ENCODE measurements at regions not wholly inside any gene's neighbourhood (a gene's known extent, or its start where the extent isn't known, plus 50 kb on each side); places are given as distances from the start of the nearest gene placed in this dataset.
A peak's percentile ranks its signal among the peaks of the same experiment; 100 is the strongest.

DNA sequence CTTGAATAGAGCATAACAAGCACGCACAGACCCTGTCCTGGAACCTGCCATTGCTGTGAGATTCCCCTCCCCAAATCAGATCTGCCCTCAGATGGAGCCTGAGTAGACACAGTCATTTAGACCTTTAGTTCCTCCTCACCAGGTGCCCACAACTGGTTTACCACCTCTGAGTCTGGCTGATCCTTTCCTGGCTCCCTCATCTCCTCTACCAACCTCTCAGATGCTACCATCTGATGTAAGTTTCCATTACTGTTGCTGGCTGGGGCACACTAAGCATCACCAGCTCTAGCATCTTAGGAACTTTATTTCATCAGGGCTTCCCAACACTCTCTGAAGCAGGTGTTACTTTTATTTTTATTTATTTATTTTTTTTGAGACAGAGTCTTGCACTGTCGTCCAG lies 288.3 kb downstream of the TLE3 start:
- no peaks in the 10 kb centered on the region for H3K36me3 Mint-ChIP-seq
- peaks cover 15% of the 10 kb centered on the region for H3K27me3 Mint-ChIP-seq
- no peaks in the 10 kb centered on the region for H3K9me3 Mint-ChIP-seq
- peaks cover 8 to 14% (median 10%) of the 10 kb centered on the region in 3 donors for H3K4me1 Mint-ChIP-seq
- peak overlapping the region in 1 of 4 donors; percentile 43 for H3K4me3 Mint-ChIP-seq
- H3K27ac Mint-ChIP-seq = no peak overlapping the region

DNA sequence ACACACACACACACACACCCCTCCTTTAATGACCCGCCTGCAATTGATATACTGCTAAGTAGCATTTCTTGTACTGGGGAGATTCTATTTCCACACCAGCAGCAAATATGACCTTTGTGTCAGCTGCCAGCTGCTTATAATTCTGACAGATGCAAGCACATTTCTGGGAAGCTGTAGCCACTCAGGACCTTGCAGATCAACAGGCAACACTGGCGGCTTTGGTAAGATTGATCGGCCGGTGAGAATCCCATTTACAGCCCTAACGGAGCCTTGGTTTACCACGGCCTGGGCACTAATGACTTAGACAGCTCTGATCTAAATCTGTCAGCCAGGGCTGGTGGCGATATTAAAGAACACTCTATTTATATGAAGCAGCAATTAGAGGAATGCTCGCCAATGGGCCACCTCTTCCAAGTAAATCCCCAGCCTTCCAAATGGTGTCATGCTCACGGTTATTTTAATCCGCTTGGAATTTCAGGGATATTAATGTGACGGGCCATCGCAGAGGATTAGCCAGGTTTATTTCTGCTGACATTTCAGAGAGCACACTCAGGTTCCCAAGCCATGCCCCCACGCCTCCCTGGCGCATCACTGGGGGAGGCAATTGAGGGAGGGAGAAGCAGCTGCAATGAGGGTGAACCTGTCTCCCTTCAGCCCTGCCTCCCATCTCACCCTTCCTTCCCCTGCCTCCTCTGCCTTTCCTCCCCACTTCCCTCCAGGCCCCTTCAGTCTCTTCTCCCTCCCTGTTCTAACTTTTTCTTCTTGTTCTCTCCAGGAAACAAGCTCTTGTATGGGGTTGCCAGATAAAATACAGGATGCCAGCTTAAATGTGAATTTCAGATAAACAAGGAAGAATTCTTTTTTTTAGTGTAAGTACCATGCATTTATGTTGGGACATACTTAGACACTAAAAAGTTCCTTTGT lies 287.0 kb downstream of the TLE3 start:
- Mint-ChIP-seq H3K36me3 (no peaks in the 10 kb centered on the region), H3K4me1 (peaks cover 8 to 10% (median 9%) of the 10 kb centered on the region in 3 donors), H3K27me3 (peaks cover 17% of the 10 kb centered on the region), H3K9me3 (no peaks in the 10 kb centered on the region), H3K27ac (no peak overlapping the region), H3K4me3 (no peak overlapping the region)

DNA sequence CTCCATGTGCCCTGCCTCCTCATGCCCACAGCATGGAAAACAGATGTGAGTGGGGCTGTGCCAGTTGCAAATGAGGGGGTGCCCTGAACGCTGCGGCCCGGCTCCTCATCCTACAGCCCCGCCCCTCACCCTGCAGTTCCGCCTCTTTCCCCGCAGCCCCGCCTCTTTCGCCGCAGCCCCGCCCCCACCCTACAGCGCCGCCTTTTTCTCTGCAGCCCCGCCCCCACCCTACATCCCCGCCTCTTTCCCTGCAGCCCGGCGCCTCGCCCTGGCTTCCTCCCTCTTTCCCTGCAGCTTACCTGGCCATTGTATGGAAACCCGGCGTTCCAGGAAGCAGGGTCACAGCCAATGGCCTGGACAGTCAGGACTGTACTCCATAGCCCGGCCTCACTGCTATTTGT lies 284.9 kb downstream of the TLE3 start:
- no peaks in the 10 kb centered on the region for H3K9me3 Mint-ChIP-seq
- no peaks in the 10 kb centered on the region for H3K36me3 Mint-ChIP-seq
- no peak overlapping the region for H3K4me3 Mint-ChIP-seq
- H3K27ac Mint-ChIP-seq = no peak overlapping the region
- H3K27me3 Mint-ChIP-seq = peaks cover 15% of the 10 kb centered on the region
- H3K4me1 Mint-ChIP-seq = peaks cover 0 to 5% (median 2%) of the 10 kb centered on the region in 3 donors

DNA sequence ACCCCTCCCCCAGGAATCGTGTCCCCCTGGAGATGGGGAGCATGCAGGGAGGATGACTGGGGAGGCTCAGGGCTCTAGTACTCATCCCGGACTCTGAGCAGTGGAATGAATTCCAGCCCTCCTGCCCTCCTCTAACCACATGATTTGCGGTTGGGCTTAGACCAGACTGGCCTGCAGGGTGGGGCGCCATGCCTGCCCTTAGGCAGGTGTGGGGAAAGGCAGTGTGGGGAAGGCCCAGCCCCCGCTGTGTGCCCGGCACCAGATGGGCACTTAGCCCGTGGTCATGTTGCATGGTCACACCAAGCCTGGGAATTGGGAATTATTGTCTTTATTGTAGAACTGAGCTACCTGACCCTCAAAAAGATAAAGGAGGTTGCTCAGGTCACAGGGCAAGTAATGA lies 283.8 kb downstream of the TLE3 start:
- H3K4me1 Mint-ChIP-seq = peaks cover 0 to 4% (median 2%) of the 10 kb centered on the region in 3 donors
- H3K27ac Mint-ChIP-seq = no peak overlapping the region
- peaks cover 18% of the 10 kb centered on the region for H3K27me3 Mint-ChIP-seq
- H3K9me3 Mint-ChIP-seq = no peaks in the 10 kb centered on the region
- no peak overlapping the region for H3K4me3 Mint-ChIP-seq
- no peaks in the 10 kb centered on the region for H3K36me3 Mint-ChIP-seq

DNA sequence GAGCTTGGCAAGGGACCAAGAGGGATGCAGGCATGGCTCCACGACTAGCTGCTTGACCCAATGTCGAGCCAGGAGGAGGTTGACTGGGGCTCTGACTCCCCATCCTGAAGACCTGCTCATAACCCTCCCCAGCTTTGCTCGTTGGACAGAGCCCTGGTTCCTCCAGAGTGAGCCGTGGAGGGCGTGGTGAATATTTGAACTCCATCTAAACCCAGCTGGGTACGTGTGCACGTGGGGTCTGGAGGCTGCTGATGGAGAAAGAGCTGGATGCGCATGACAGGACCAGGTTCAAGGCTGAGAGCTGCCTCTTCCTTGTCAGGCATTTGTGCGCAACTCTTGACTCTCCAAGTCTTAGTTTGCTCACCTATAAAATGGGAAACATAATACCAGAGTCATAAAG lies 282.8 kb downstream of the TLE3 start:
- peak overlapping the region in 1 of 3 donors; percentile 76 for H3K27ac Mint-ChIP-seq
- H3K4me1 Mint-ChIP-seq = peaks cover 0 to 5% (median 0%) of the 10 kb centered on the region in 3 donors
- no peaks in the 10 kb centered on the region for H3K9me3 Mint-ChIP-seq
- no peaks in the 10 kb centered on the region for H3K36me3 Mint-ChIP-seq
- H3K4me3 Mint-ChIP-seq = peak overlapping the region in 1 of 4 donors; percentile 18
- peaks cover 18% of the 10 kb centered on the region for H3K27me3 Mint-ChIP-seq

DNA sequence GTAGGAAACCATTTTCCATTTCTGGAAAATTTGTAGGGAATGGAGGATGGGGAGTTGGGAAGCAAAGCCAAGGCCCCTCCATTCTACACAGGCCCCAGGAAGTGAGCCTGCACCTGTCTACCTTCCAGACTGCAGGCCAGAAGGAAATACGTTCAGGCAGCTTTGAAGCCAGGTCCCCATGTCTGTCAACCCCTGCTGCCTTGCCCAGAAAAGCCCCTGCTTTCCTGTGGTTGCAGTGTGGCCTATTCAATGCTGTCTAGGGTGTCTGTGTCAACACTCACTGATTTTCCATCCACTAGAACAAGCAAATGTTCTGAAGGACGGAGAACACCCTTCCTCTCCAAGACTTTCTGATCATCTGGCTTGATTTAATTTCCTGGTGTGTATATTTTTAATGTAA lies 281.9 kb downstream of the TLE3 start:
- Mint-ChIP-seq H3K27me3 (peaks cover 17% of the 10 kb centered on the region), H3K36me3 (no peaks in the 10 kb centered on the region), H3K4me1 (peaks cover 0 to 4% (median 0%) of the 10 kb centered on the region in 3 donors), H3K9me3 (no peaks in the 10 kb centered on the region), H3K27ac (no peak overlapping the region), H3K4me3 (no peak overlapping the region)

DNA sequence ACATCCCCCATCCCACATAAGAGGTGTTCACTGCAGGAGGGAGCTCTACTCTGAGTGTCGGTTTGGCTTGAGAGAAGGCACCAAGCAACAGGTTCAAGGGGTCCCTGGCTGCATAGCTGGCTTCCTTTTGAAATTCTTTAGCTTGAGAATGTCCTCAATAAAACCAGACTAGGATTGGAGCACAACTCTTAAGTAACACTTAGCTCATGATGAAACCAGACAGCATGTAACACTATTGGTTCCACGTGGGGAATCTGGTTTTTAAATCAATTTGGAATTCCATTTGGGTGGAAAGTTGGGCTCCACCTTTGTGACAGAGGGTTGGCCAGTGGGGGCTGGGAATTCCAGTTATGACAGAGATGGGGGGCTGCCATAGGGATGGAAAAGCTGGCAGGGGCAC lies 281.2 kb downstream of the TLE3 start:
- Mint-ChIP-seq H3K9me3 (no peaks in the 10 kb centered on the region), H3K27ac (no peak overlapping the region)

DNA sequence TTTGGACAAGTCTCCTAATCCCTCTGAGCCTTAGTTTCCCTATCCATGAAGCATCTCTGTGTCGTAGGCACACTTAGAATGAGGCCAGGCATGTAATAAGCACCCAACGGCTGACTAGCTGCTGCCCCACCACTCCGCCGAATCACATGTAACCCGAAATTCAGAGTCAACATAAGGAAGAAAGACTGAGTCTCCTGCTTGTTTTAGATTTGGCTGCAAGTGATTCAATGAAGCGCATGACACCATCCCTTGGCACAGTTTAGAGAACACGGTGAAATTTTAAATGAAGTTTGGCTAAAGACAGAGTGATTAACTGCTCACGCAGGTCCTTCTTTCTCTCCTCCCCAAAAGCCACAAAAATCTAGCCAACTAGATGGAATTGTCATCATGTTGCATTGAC lies 279.2 kb downstream of the TLE3 start:
- Mint-ChIP-seq H3K36me3 (no peaks in the 10 kb centered on the region), H3K27ac (peak overlapping the region in 1 of 3 donors; percentile 45), H3K27me3 (peaks cover 14% of the 10 kb centered on the region), H3K9me3 (no peaks in the 10 kb centered on the region), H3K4me3 (no peak overlapping the region), H3K4me1 (peaks cover 0 to 6% (median 1%) of the 10 kb centered on the region in 3 donors)

More for the DNA sequence above, 281.2 kb downstream of the TLE3 start:
- H3K4me1 Mint-ChIP-seq = peaks cover 0 to 6% (median 0%) of the 10 kb centered on the region in 3 donors
- no peak overlapping the region for H3K4me3 Mint-ChIP-seq
- H3K27me3 Mint-ChIP-seq = peaks cover 17% of the 10 kb centered on the region
- H3K36me3 Mint-ChIP-seq = no peaks in the 10 kb centered on the region

DNA sequence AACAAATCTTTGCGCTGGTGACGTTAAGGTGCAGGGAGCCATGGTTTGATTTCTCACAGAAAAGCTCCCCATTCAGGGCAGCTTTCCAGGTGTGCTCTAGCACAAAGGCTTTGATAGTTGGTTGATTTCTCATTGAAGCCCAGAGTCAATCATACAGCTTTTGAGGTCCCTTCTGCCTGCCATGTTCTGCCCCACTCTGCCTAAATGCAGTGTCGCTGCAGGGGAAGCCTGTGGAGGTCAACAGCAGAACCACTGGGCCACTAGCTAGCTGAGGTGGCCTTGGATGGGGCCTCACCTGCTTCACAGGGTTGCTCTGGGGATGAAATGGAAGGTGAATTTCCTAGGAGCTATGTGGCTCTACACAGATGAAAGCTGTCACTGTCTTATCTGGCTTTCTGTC lies 278.3 kb downstream of the TLE3 start:
- H3K27ac Mint-ChIP-seq = no peak overlapping the region
- H3K36me3 Mint-ChIP-seq = no peaks in the 10 kb centered on the region
- peaks cover 13% of the 10 kb centered on the region for H3K27me3 Mint-ChIP-seq
- no peak overlapping the region for H3K4me3 Mint-ChIP-seq
- peaks cover 0 to 6% (median 1%) of the 10 kb centered on the region in 3 donors for H3K4me1 Mint-ChIP-seq
- H3K9me3 Mint-ChIP-seq = no peaks in the 10 kb centered on the region

DNA sequence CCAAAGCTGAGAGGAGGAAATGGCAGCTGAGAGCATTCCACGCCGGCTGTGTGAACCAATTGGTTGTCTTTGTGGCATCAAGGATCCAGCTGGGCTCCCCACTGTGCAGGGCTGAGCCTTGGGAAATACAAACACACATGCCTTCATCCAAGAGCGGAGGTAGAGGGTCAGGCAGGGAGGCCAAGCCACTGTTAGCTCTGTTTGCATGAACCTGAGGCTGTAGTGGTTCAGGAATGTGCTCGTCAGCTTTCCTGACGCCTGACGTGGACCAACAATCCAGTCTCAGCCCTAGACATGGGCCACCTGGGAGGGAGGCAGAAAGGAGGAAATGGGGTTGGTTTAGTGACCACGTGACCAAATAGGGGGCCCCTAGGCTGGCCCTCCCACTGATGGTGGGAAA lies 276.9 kb downstream of the TLE3 start:
- peak overlapping the region in 1 of 3 donors; percentile 47 for H3K27ac Mint-ChIP-seq
- H3K9me3 Mint-ChIP-seq = no peaks in the 10 kb centered on the region
- no peaks in the 10 kb centered on the region for H3K36me3 Mint-ChIP-seq
- no peak overlapping the region for H3K4me3 Mint-ChIP-seq
- H3K4me1 Mint-ChIP-seq = peaks cover 0 to 6% (median 1%) of the 10 kb centered on the region in 3 donors
- H3K27me3 Mint-ChIP-seq = peaks cover 10% of the 10 kb centered on the region

DNA sequence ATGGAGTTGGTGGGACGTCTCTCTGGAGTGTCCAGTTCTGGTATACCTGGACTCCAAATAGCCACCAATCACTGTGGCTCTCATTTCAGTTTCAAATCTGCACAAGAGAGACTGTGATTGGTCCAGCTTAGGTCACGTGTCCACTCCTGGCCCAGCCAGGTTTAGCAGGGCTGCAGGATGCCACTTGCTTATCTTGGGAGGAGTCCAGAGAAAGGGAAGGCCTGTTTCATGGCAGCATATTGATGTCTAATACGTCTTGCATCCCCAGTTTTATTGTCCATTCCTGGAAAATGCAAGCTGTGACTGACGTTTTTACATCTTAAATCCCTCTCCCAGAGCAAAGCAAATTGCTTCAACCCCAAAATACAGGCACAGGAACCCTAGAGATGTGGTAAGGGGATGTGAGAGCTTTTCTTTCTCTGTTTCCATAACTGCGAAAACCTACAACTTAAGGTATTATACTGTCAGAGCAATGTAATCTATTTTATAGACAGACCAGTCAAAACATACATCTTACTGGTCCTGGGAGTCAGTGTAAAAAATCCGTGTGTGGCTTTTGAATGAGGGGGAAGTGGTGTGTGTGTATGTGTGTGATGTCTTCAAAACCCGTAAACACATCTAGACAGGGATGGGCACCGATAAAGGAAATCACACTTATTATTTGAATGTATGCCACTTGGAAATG lies 274.4 kb downstream of the TLE3 start:
- H3K4me1 Mint-ChIP-seq = peaks cover 1 to 6% (median 6%) of the 10 kb centered on the region in 3 donors
- H3K36me3 Mint-ChIP-seq = no peaks in the 10 kb centered on the region
- H3K9me3 Mint-ChIP-seq = no peaks in the 10 kb centered on the region
- no peak overlapping the region for H3K27ac Mint-ChIP-seq
- H3K27me3 Mint-ChIP-seq = peaks cover 6% of the 10 kb centered on the region
- H3K4me3 Mint-ChIP-seq = no peak overlapping the region

DNA sequence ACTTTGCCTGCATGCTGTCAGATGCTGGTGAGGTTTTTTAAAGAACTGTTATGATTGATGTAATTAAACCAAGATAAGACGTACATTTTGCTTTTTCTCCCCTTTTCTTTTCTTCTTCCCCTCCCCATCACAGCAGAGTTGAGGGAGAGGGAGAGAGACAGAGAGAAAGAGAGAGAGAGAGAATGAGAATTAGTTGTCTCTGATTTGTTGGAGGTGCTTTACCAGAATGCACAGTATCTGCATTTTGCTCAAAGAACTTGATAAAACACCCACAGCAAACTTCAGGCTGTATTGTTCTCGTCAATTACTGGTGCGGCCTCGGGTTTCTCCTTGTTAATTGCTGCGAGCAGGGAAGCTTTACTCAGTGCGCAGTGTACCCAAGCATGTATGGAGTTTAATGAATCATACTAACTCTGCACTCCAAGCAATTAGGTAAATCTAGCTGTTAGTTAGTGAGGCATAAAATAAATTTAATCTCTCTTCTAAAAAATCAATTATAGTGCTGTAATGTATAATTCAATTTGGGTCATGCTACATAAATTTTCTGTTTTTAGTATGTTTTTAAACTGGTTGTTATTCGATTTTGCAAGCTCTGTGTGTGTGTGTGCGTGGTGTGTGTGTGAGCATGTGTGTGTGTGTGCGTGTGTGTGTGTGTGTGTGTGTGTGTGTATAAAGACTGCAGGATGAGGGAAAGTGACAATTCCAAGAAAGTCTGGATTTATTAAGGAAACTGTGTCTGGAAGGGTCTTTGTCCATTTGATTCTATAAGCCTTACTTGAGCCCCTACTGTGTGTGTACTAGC lies 273.4 kb downstream of the TLE3 start:
- peaks cover 1 to 6% (median 3%) of the 10 kb centered on the region in 3 donors for H3K4me1 Mint-ChIP-seq
- no peak overlapping the region for H3K27ac Mint-ChIP-seq
- H3K36me3 Mint-ChIP-seq = no peaks in the 10 kb centered on the region
- H3K9me3 Mint-ChIP-seq = no peaks in the 10 kb centered on the region
- H3K27me3 Mint-ChIP-seq = peaks cover 4% of the 10 kb centered on the region
- no peak overlapping the region for H3K4me3 Mint-ChIP-seq

DNA sequence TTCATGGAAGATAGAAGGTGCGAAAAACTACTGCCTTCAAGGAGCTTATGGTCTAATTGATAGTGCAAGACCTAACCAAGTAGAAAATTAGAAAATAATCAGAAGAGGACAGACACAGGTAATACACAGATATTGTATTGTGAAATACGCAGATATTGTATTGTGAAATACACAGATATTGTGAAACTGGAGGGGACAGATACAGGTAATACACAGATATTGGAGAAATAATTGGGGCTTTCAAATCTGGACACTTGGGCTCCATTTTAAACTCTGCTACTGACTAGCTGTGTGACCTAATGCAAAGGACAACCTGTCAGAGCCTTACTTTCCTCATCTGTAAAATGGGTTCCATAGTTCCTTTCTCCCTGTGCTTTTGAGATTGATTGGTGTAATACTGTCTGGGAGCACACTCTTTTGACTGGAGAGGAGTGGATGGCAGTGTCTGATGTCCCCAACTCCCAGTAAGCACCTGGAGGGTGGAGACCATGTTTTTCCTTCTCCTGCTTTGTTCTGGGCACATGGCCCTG lies 272.8 kb downstream of the TLE3 start:
- H3K4me1 Mint-ChIP-seq = peaks cover 1 to 6% (median 3%) of the 10 kb centered on the region in 3 donors
- no peaks in the 10 kb centered on the region for H3K9me3 Mint-ChIP-seq
- H3K27ac Mint-ChIP-seq = no peak overlapping the region
- peaks cover 2% of the 10 kb centered on the region for H3K27me3 Mint-ChIP-seq
- H3K36me3 Mint-ChIP-seq = no peaks in the 10 kb centered on the region
- H3K4me3 Mint-ChIP-seq = no peak overlapping the region

DNA sequence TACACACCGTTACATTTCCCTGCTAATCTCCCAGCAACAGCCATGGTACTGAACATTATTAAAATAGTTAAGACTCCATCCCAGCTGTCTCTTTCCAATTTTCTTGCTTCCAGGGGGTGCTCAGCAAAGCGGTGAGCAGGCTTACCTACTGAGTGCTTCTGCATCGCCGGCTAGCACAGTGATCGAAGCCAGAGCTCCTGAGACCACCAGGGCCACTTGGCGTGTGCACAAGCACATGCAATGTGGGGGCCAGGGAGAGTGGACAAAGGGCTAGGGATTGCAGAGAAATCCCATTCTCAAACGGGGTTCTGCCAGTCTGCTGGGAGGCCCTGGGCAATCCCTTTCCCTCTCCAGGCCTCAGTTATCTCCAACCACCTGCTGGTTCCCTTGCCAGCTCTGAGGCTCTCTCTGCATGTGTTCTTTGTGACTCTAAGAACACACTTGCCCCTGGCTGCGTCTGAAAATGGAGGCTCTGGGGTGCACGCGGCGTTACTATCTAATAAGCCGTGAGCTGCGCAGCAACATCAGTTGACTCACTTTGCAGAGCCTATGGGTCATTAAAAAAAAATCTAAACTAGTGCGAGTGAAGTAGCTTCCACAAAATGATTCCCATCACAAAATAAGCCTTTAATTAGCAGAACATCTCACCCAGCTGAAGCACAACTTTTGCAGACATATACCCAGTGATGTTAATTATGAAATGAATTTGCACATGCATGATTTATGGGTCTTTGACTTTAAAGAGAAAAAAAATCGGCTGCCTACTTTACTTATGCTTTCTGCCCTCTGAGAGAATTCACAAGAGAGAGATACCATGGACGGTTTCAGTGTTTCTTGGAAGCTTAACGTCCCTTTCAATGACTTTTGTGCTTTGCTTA lies 271.5 kb downstream of the TLE3 start:
- peaks cover 2% of the 10 kb centered on the region for H3K27me3 Mint-ChIP-seq
- H3K9me3 Mint-ChIP-seq = no peaks in the 10 kb centered on the region
- peaks cover 0 to 6% (median 1%) of the 10 kb centered on the region in 3 donors for H3K4me1 Mint-ChIP-seq
- H3K36me3 Mint-ChIP-seq = no peaks in the 10 kb centered on the region
- no peak overlapping the region for H3K4me3 Mint-ChIP-seq
- H3K27ac Mint-ChIP-seq = no peak overlapping the region

Measured in IgD-negative memory B cell (primary cell).